IPS DF 4.7 (cell line): ENCODE measurements at regions not wholly inside any gene's neighbourhood (a gene's known extent, or its start where the extent isn't known, plus 50 kb on each side); places are given as distances from the start of the nearest gene placed in this dataset.
"Not testable (repeated sequence)": the region's sequence is repeated elsewhere in the genome, so short reads cannot be mapped to it uniquely, and the experiment has no call there.

Source experiments
- DNase-seq: peaks from one replicate; pipeline ENCODE4 v3.0.0-alpha.2; 2013; ENCODE audit warnings: low spot score; ENCODE audit errors: extremely low read depth

DNA sequence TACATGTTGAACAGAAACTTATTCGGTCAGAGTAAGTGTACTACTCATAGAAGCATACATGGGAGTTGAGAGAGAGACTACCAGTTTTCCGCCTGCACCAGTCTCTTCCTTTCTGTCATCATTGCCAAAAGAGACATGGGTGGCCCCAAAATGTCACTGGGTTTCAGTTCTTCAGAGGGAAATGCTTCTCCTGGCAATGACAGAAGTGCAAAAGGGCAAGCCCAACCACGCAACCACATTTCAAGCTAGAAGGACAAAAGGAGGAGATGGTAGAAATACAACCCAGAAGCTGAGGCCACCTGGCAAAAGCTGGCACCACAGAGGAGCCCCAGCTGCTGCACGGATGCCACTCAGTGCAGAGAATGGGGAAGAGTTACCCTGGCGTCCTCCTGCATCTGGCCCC lies 320.1 kb downstream of the BCOR start:
- DNase-seq = no peak

DNA sequence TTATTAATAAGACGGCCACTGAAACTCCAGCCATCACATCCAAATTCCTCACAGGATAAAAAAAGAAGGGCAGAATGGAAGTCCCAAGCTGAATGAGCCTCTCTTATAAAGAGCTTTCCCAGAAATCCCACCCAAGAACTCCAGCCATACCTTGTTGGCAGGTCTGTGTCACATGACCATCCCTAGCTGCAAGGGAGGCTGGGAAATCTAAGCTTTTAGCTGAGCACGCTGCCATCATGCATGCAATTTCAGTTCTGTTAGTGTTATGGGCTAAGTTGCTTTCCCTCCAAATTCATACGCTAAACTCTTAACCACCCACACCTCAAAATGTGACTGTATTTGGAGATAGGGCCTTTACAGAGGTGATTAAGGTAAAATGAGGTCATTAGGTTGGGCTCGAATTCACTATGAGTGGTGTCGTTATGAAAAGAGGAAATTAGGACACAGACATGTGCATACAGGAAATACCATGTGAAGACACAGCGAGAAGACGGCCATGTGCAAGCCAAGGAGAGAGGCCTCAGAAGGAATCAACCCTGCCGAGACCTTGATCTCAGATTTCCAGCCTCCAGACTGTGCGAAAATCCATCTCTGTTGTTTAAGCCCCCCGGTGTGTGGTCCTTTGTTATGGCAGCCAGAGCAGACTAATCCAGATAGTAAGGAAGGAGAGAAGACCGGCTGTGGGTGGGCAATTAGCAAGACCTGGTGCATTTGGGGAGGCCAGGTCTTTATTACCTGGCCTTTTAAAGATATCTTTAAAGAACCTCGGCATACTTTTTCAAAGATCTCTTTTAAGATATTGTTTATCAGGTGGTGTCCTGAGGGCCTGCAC lies 317.6 kb downstream of the BCOR start:
- DNase-seq = no peak

DNA sequence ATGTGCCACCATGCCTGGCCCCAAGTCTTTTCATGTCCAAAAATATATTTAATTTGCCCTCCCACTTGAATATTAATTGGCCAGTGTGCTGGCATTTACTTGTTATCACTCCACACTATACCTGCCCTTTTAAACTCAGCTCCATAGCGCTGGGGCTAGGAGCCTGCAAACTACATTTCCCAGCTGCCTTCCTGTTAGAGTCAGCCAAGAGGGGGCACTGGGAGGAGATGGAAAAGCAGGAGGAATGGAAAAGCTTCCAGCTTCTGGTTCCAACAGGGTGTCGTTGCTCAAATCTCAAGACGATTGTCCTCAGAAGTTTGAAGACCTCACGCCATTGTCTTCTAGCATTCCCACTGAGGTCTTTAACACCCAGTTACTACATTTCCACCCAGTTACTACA lies 315.5 kb downstream of the BCOR start:
- no peak for DNase-seq

DNA sequence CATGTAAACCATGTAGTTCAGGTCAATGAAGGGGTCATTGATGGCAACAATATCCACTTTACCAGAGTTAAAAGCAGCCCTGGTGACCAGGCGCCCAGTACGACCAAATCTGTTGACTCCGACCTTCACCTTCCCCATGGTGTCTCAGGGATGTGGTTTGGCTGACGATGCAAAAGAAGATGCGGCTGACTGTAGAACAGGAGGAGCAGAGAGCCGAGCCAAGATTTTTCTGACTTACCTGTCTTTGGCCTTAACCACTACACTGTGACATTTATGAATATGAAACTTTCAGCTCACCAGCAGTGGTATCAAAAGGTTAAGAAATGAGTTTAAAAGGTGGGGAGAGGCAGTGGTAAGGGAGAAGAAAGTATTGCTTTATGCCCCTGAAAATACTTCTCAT lies 309.8 kb downstream of the BCOR start:
- no peak for DNase-seq

DNA sequence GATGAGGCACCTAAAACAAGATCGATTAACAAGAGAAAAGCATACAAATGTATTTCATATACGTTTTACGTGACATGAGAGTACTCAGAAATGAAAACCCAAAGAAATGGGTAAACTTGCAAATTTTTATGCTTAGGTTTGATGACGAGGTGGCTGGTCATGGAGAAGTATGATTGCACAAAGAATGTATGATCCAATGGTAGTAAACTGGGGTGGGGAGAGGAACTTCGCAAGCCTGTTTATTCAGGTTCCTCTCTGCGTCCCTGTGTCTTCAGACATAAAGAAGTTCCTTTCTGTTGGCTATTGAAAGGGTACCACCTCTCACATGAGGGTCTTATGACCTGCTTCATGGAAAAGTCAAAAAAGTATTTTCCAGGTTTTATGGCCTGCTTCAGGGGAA lies 309.2 kb downstream of the BCOR start:
- no peak for DNase-seq

DNA sequence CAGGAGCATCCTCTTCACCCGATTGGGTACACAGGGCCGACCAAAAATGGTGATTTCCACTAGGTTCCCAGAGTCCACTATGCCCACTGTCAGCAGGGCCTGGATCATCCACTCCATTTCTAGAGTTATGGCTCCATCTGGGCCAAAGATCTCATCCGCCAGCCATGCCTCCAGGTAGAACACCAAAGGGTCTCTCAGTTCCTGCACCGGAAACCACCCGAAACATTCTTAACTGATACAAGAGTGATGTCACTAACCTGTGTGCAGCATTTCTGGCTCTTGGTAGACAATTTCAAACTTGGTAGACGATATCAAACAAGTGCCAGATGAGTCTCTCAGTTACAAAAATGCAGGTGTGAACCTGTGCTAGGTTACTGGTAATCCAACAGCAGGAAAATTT lies 306.1 kb downstream of the BCOR start:
- DNase-seq = no peak

DNA sequence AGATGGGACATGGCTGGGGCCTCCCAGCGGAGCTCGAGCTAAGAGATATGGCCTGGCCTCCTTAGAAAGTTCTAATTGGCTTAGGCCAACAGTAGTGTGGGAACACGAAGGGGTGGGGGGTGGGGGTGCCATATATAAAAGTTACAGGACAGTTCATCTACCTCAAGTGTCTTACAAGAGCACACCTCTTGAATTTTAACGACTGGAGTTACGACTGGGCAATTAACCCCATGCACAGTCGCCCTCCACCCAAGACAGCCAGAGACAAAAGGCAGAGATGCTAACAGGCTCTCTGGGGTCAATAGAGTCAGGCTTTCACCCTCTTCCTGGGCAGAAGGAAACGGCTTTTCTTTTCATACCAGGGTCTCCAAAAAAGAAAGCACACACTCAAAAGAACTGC lies 302.2 kb downstream of the BCOR start:
- DNase-seq = no peak

DNA sequence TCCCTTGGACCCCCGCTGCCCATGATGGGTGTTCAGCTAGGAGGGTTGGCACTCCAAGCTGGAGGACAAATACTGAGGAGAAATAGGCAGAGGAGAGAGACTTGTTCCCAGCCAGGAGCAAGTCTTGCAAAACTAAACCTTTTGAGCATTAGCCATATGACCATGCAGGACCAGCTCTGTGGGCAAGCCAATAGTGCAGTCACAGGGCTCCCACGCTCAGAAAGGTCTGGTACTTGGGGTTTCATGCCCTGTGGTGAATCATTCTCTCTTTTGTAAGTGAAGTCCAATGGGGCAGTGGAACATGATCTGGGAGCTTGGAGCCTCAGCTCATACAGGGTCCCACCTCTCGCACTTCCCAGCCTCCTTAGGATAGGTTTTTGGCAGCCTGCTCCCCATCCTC lies 300.9 kb downstream of the BCOR start:
- DNase-seq = no peak

DNA sequence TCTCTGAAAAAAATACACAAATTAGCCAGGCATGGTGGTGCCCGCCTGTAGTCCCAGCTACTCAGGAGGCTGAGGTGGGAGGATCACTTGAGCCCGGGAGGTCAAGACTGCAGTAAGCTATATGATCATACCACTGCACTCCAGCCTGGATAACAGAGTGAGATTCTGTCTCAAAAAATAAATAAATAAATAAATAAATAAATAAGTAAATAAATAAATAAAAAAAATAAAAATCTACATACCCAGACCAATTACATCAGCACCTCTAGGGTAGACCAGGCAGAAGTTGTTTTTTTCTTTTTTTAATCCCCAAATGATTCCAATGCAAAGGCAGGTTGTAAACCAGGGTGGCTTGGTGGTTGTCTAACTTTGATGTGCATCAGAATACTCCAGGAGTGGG lies 299.3 kb downstream of the BCOR start:
- not testable (repeated sequence) for DNase-seq

DNA sequence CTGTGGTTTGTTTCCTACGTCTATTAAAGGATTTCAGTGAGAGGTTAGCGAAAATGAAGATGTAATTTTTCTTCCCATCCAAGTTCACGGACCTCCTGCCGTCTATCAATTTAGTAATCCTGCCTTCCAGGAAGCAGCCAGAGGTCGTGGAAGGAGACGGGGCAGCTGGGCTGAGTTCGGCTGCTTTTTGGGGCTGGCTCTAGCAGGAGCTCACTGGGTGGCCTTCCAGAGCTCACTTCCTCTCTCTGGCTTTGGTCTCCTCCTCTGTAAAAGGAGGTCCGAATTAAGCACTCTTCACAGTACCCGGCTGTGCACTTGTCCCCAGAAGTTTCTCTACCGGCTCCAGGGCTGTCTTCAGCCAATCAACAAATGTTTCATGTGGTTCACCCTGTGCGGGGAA lies 295.4 kb downstream of the BCOR start:
- no peak for DNase-seq

DNA sequence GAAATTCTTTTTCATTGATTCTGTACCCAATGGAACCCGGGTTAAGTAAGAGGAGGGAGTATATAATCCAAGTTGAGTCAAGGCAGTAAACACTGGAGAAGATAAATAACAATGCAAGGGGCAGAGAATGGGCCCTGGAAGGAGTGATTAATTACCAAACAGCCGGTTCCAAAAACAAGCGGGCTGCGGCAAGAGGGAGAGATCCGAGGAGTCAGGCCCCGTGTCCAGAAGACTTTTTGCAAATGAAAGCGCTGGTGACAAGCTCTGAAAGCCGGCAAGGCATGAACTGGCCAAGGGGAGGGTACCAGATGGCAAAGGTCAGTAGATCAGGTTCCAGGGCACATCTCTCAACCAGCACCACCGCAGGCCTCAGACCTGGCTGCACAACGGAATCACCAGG lies 294.9 kb downstream of the BCOR start:
- no peak for DNase-seq

DNA sequence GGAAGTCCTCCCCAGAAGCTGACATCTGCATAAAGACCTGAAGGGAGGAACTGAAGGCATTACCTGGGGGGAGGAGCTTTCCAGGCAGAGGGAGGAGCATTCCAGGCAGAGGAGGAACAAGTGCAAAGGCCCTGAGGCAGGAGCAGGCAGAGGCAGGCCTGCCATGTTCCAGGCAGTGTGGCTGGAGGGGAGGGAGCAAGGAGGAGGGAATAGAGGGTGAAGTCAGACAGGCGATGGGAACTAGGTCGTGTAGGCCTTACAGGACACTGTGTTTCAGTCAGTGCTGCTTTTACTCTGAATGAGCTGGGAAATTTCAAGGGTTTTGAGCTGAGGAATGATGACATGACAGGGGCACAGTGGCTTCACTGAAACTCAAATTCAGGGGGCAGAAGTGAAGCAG lies 292.7 kb downstream of the BCOR start:
- no peak for DNase-seq

DNA sequence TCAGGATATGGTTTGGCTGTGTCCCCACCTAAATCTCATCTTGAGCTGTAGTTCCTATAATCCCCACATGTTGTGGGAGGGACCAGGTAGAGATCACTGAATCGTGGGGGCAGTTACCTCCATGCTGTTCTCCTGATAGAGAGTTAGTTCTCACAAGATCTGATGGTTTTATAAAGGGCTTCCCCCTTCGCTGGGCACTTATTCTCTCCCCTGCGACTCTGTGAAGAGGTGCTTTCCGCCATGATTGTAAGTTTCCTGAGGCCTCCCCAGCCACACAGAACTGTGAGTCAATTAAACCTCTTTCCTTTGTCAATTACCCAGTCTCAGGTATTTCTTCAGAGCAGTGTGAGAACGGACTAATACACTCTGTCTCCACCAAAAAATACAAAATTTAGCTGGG lies 291.9 kb downstream of the BCOR start:
- no peak for DNase-seq

DNA sequence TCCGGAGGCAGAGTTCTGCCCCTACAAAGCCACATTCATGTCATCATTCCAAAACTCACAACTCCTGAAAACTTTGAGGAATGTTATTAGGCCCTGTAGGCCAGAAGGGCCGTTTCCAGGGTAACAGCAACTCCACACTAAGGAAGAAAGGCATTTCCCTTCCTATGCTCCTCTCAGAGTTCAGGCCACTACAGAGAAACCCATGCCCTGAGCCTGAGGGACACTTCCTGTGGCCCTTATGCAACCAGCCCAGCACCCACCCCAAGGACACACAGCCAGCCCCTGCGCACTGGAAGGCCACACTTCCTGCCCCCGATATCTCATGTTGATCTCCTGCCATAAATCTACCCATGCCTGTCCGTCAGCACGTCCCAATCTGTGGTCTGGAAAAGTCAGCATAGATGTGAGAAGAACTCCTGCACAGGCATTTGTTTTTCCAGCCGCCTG lies 289.3 kb downstream of the BCOR start:
- DNase-seq = no peak

DNA sequence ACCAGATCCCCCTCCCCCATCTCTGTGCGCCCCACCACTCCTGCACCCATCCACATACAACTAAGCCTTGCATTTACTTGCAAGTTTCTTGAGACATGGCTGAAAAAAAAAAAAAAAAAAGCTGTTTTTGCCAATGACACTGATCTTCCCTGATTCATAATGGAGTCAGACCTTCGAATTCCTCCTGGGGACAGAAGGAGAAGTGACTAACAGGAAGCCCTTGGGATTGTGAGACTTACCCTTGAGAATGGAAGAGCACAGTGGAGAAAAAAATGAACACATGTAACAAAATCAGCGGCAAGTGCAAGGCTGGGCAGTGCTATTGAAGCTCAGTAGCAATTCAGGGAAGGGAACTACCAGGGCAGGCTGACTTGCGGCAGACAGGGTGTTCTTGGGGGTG lies 288.4 kb downstream of the BCOR start:
- DNase-seq = no peak

DNA sequence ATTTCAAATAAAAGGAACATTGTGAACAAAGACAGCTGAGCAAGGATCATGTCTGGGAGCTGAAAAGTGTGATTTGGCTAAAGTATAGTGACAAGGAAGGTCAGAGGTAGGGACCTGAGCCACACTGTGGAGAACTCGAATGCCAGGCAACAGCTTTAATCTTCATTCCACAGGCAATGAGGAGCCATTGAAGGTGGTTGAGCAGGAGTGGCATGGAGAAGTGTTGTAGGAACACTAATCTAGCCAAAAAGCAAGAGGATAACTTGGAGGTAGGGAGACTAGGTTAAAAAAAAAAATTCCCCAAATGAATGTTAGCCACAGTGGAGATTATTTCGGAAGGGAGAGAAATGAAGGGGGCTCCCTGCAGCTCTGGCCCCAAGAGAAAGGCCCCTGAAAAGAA lies 286.9 kb downstream of the BCOR start:
- no peak for DNase-seq

DNA sequence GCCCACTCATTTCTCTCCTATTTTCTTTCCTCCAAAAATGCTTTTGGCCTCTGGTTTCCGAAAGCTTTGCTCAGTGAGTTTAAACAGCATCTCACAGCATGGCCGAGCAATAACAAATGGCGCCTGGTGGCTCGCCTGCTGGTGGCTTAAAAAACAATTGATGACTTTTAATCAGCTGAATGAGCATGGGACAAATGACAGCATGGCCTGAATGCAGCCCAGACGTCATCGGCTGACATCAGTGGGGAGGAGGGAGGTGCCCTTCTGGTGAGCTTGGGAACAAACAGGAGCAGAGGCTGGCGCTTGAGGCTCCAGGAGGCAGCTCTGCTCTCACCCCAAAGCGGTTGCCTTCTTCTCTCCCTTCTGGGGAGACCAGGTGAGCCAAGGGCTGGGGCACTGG lies 286.4 kb downstream of the BCOR start:
- DNase-seq = no peak

DNA sequence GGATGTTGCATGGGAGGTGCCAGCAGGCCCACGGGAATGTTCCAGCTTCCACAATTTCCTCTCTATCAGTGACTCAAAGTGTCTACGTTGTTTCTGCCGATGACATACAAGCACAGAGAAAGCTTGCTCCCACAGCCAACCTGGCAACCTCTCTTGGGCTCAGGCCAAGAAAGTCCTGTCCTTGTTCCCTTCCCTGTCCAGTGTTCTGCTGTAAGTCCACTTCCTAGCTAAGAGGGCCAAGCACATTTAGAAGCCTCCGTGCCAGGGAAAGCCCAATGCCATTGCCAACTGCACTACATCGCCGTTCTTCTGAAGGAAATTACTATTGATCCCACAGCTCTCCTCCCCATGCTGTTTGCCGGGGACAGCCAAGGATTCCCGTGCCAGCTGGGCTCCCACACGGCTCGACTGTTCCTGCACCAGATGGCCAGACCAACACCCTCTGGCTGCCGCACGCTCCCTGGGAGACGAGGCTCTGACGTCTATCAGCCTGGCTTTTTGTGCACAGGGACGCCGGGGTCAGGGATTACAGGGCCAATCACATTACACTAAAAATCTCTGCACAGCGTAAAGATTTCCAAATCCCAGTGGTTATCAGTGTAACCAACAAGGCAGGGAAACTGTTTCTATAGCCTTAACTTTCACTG lies 284.0 kb downstream of the BCOR start:
- no peak for DNase-seq

DNA sequence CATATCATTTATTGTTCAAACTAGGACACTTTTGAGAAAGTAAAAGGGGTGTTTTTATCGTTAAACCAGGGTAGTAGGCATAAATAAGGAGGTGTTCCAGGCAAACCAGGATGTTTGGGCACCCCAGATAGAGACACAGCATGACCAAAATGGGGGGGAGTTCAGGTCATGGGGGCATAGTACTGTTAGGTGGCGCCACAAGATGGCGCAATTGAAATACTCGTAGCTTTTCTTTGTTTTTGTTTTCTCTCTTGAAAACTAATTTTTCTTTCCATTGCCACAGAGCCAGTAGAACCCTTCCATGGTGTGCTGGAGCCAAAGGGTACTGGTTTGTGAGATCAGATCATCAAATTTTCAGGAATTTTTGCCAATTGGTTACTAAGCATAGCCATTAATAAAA lies 283.4 kb downstream of the BCOR start:
- DNase-seq = no peak

DNA sequence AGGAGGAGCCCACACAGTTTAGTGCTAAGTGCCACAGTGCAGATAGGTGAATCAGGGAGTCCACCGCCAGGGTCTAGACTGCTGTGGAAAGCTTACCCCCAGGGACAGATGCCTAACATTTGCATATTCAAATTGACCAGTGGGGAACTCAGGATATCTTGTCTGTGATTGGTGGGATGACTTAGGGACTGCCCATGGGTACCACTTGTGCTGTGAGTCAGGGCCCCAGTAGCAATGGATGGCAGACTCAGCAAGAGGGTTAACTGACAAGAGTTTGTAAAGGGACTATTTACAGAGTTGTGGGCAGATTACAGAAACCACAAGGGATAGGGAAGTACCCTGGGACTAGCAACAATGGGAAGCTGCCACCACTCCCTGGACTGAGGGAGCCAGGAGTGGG lies 282.1 kb downstream of the BCOR start:
- no peak for DNase-seq

DNA sequence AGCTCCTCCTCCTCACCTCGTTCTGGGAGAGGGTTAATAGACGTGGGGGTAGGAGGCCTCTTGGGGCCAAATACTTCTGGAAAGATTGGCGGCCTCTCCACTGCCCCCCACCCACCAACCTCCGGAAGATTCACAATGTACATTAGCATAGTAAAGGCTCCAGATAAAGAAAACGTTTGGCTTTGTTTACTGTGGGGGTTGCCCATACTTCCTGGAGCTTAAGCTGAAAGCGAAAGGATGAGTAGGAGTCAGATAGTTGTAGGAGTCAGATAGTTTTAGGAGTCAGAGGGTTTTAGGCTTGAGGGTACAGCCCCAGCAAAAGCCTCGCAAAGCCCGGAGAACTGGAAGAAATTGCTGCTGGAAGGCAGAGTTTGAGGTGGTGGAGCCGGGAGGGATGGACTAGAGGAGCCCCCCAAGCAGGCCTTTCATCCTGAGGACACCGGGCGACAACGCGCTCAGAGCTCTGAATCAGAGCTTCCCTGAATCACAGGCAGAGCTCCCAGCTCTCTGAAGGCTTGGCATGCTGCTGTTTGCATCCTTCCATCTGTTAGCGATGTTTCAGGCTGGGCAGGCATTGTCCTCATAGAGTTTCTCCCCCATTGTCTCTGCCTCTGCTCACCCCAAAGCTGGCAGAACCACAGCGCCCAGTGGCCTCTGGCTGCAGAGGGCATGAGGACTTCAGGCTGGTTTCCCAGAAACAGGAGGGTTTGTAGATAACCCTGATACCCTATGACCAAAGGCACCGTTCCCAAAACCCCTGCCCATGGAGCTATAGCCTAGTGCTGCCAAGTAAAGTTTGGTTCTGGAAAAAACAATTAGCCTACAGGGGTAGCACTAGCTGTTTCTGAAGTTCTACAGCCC lies 280.7 kb downstream of the BCOR start:
- peak; percentile 72 for DNase-seq

DNA sequence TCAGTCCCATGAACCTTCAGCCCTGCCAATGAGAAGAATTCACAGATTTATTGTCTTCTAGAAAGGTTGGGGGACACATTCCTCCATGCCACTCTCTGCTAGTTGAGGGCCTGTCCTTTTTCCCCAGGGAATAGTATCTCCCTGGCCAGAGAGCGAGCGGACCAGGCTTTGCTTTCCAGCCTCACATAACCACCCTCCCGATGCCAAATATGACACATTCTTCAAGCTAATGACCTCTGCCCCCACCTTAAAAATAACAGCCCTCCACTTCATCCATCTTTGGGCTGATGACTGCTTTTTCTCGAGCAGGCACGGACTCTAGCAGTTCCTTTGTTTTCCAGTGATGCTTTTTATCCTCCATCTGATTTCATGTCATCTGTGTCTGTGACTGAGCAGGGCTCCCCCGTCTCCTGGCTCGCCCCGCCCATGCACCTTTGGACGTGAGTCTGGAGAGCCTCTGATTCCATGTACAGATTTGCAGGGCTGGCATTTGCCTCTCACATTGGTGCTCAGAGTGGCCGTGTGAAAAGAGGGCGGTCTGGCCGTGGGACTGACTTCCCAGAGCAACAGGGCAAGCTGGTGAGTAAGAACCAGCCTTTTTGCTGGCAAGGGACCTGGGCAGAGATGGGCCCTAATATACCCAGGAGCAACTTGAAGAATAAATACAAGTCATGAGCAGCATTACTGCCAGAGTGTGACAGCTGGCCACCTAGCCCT lies 279.8 kb downstream of the BCOR start:
- DNase-seq = no peak
